NT2/D1 (cell line): ENCODE measurements at regions not wholly inside any gene's neighbourhood (a gene's known extent, or its start where the extent isn't known, plus 50 kb on each side); places are given as distances from the start of the nearest gene placed in this dataset.
"Not testable (repeated sequence)": the region's sequence is repeated elsewhere in the genome, so short reads cannot be mapped to it uniquely, and the experiment has no call there.

ENCODE experiments used
- DNase-seq: peaks from one replicate; pipeline ENCODE4 v3.0.0-alpha.2; 2011; ENCODE audit warnings: low read depth, low spot score
- H3K27me3 ChIP-seq: 2 replicates; pipeline ENCODE4 v1.6.0; 2011; ENCODE audit warnings: mild to moderate bottlenecking; ENCODE audit not compliant: insufficient read length, insufficient read depth
- H3K36me3 ChIP-seq: 2 replicates; pipeline ENCODE4 v1.6.1; 2011; ENCODE audit warnings: mild to moderate bottlenecking, low read length, mixed read lengths; ENCODE audit not compliant: insufficient read depth, insufficient read length
- H3K4me1 ChIP-seq: 2 replicates; pipeline ENCODE4 v1.5.1; 2011; ENCODE audit not compliant: insufficient read depth, insufficient read length
- H3K4me3 ChIP-seq: 2 replicates; pipeline ENCODE4 v1.5.1; 2011; ENCODE audit warnings: low read depth; ENCODE audit not compliant: insufficient read length
- H3K9ac ChIP-seq: 2 replicates; pipeline ENCODE4 v1.6.0; 2011; ENCODE audit warnings: low read depth; ENCODE audit not compliant: insufficient read length
- H3K9me3 ChIP-seq: 2 replicates; pipeline ENCODE4 v1.5.1; 2011; ENCODE audit warnings: mild to moderate bottlenecking, low read length; ENCODE audit not compliant: insufficient read depth
- SUZ12 ChIP-seq: IDR thresholded peaks from 2 replicates; pipeline ENCODE4 v1.6.1; 2011; ENCODE audit not compliant: insufficient read length, insufficient read depth; ENCODE audit errors: extremely low read depth
- YY1 ChIP-seq: IDR thresholded peaks from 2 replicates; pipeline ENCODE4 v1.6.1; 2011; ENCODE audit not compliant: insufficient read length, insufficient read depth
- ZNF274 ChIP-seq: IDR thresholded peaks from 2 replicates; pipeline ENCODE4 v1.6.1; 2011; ENCODE audit warnings: mild to moderate bottlenecking, low read depth, low read length

- Histone ChIP-seq H3K36me3 (no peaks in the 10 kb centered on the region), H3K4me3 (no peak overlapping the region), H3K4me1 (no peaks in the 10 kb centered on the region), H3K9me3 (no peaks in the 10 kb centered on the region), H3K27me3 (no peaks in the 10 kb centered on the region), H3K9ac (no peak overlapping the region)
- DNase-seq, result no peak
- TF ChIP-seq ZNF274, result no peak
- no peak for TF ChIP-seq SUZ12
- TF ChIP-seq YY1, result no peak
These were observed 239.7 kb downstream of the FGF9 start for GRCh38 chr13:21910546-21910945.

- no peak overlapping the region for H3K9ac ChIP-seq
- no peak overlapping the region for H3K4me3 ChIP-seq
- no peak for DNase-seq
- no peaks in the 10 kb centered on the region for H3K36me3 ChIP-seq
- H3K4me1 ChIP-seq, result no peaks in the 10 kb centered on the region
- no peaks in the 10 kb centered on the region for H3K27me3 ChIP-seq
- no peaks in the 10 kb centered on the region for H3K9me3 ChIP-seq
- TF ChIP-seq SUZ12 (no peak), ZNF274 (no peak), YY1 (no peak)
These were observed 240.9 kb downstream of the FGF9 start for GRCh38 chr13:21911646-21912298.

DNA sequence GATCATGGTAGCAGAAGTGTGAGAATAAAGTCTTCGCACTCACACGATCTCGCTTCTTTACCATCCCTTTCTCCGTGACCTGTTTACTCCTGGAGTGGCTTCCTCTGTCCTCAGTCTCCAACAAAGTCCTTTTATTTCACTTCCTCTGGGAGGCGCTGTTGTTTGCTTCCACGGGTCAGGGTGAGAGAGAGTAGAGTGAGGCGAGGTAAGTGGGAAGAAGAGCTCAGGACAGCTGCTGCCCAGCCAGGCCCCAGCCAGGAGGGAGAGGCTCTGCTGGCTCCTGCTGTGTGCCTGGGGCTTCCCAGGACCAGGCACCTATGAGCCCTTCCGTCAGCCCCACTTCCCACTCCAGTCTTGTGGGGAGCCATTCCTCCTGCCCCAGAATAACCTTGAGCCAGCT lies 242.1 kb downstream of the FGF9 start:
- no peaks in the 10 kb centered on the region for H3K27me3 ChIP-seq
- no peaks in the 10 kb centered on the region for H3K36me3 ChIP-seq
- H3K9me3 ChIP-seq, result peaks cover 7% of the 10 kb centered on the region; the same call in 1 of the 2 replicates
- no peak for DNase-seq
- H3K4me3 ChIP-seq, result no peak overlapping the region
- H3K9ac ChIP-seq, result no peak overlapping the region
- TF ChIP-seq SUZ12, result no peak
- TF ChIP-seq ZNF274, result no peak
- no peak for TF ChIP-seq YY1
- no peaks in the 10 kb centered on the region for H3K4me1 ChIP-seq

GRCh38 chr13:21917086-21918015 lies 246.5 kb downstream of the FGF9 start:
- Histone ChIP-seq H3K9ac (no peak overlapping the region), H3K9me3 (peaks cover 15% of the 10 kb centered on the region; the same call in 1 of the 2 replicates), H3K4me1 (peaks cover 2% of the 10 kb centered on the region), H3K4me3 (no peak overlapping the region), H3K27me3 (no peaks in the 10 kb centered on the region), H3K36me3 (no peaks in the 10 kb centered on the region)
- TF ChIP-seq YY1 (no peak), SUZ12 (no peak), ZNF274 (no peak)
- no peak for DNase-seq

GRCh38 chr13:21920802-21921201 lies 249.9 kb downstream of the FGF9 start:
- H3K4me1 ChIP-seq, DNase-seq, H3K4me3 ChIP-seq, H3K9ac ChIP-seq, H3K36me3 ChIP-seq, H3K27me3 ChIP-seq: not testable (repeated sequence)
- peaks cover 15% of the 10 kb centered on the region; the same call in 1 of the 2 replicates for H3K9me3 ChIP-seq

- Histone ChIP-seq H3K9ac (no peak overlapping the region), H3K36me3 (no peaks in the 10 kb centered on the region), H3K4me3 (no peak overlapping the region), H3K9me3 (peaks cover 8% of the 10 kb centered on the region; the same call in 1 of the 2 replicates), H3K27me3 (no peaks in the 10 kb centered on the region), H3K4me1 (peaks cover 2% of the 10 kb centered on the region)
- no peak for DNase-seq
- TF ChIP-seq SUZ12, result no peak
- no peak for TF ChIP-seq ZNF274
- no peak for TF ChIP-seq YY1
These were observed 254.1 kb downstream of the FGF9 start for GRCh38 chr13:21924958-21925357.

DNA sequence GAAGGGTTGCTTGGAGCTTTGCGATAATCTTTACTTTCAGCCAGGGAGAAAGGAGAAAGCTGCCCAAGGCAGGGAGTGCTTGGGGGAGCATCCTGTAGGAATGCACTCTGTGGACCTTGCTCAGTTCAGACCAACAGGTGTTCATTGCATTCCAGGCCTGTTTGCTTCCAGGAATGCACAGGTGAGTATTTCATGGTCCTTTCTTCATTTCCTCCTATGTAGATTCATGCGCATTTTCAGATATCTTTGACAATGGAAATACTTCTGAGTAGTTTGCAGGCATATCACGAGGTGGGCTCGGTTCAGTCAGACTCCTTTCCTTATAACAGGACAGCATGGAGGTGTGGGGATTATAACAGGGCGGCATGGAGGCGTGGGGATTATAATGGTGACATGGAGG lies 254.8 kb downstream of the FGF9 start:
- peaks cover 6% of the 10 kb centered on the region; the same call in 1 of the 2 replicates for H3K9me3 ChIP-seq
- no peak for TF ChIP-seq ZNF274
- TF ChIP-seq YY1, result no peak
- TF ChIP-seq SUZ12, result no peak
- H3K9ac ChIP-seq, result no peak overlapping the region
- no peak for DNase-seq
- no peak overlapping the region for H3K4me3 ChIP-seq
- no peaks in the 10 kb centered on the region for H3K36me3 ChIP-seq
- H3K4me1 ChIP-seq, result peaks cover 2% of the 10 kb centered on the region
- no peaks in the 10 kb centered on the region for H3K27me3 ChIP-seq
